IPS-18c (cell line): ENCODE measurements at regions not wholly inside any gene's neighbourhood (a gene's known extent, or its start where the extent isn't known, plus 50 kb on each side); places are given as distances from the start of the nearest gene placed in this dataset.

Experiments
- H3K4me3 ChIP-seq: 2 replicates; pipeline ENCODE4 v1.7.0; 2013; ENCODE audit warnings: low read depth, mild to moderate bottlenecking, low read length, moderate library complexity; ENCODE audit not compliant: insufficient read depth
- H3K9me3 ChIP-seq: one replicate; pipeline ENCODE4 v1.6.1; 2013; ENCODE audit warnings: mild to moderate bottlenecking, low read length, moderate library complexity; ENCODE audit not compliant: control insufficient read depth, insufficient read depth

DNA sequence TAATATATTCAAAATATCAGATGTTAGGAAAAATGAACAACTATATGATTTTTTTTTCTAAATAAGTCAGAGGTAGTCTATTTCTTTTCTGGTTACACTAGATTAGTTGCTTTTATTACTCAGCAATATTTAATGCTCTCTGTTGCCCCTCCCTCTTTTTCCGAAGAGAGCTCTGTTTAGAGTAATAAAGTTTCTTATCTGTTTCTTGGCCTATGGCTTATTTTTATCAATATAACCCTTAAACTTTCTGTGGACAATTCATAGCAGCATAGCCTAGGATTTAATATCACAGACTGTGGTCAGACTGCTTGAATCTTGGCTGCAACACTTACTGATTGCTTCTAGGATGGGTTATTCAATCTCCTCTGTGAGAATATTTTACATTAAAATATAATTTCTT, 2315.4 kb upstream of the AGA start:
- H3K9me3 ChIP-seq, result no peaks in the 10 kb centered on the region
- no peak overlapping the region for H3K4me3 ChIP-seq

DNA sequence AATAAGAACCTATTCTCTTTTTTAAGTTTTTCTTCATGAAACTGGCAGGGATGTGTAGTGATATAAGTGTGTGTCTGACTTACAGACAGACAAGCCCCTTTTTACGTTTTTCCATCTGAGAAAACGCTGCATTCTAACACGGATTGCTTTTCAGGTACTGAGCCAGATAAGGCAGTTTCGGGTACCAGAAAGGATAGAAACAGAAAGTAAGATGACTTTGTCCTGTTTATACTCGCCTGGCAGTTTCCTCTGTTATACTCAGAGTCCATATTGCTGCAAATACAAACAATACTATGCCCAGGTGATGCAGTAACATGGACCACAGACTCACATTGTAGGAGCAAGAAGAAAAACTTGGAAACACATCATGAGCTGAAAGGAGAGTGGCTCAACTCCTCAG, 2320.6 kb upstream of the AGA start:
- no peak overlapping the region for H3K4me3 ChIP-seq

DNA sequence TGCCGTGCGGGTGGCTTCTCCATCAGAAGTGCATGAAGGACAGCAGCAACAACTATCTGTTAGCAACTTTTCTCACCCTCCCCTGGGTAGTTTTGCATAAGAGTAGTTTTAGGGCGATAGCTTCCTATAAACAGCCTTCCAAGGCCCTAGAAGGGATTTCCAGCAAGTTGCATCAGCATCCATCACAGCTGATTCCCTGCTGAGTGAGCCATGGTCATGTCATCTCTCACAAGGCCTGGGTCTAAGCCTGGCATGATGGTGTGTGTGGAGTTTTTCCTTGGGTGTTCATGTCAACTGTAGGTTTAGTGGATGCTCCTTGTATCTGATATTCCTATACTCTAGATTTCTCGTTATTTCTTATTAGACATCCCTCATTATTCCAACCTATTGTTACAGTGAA, 2324.7 kb upstream of the AGA start:
- H3K9me3 ChIP-seq, result no peaks in the 10 kb centered on the region

More for the DNA sequence above, 2320.6 kb upstream of the AGA start:
- H3K9me3 ChIP-seq, result no peaks in the 10 kb centered on the region

DNA sequence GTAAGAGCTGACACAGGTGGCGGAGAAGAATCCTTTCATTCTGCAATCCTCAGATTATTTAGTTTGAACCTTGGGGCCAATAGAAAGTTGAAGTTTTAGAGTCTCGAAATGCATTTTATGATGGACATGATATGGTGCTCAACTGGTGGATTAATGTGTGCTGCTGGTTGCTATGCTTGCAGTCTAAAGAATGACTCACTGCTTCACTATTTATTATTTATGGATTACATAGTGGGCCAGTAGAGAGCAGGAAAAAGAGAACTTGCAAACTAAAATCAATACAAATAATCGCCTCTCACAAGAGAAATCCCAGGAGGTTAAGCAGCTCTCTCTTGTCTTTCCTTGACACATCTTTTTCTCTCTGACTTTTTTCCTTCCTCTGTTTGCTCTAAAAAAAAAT, 2326.8 kb upstream of the AGA start:
- H3K4me3 ChIP-seq, result no peak overlapping the region
- H3K9me3 ChIP-seq, result no peaks in the 10 kb centered on the region

More for the DNA sequence above, 2324.7 kb upstream of the AGA start:
- no peak overlapping the region for H3K4me3 ChIP-seq

DNA sequence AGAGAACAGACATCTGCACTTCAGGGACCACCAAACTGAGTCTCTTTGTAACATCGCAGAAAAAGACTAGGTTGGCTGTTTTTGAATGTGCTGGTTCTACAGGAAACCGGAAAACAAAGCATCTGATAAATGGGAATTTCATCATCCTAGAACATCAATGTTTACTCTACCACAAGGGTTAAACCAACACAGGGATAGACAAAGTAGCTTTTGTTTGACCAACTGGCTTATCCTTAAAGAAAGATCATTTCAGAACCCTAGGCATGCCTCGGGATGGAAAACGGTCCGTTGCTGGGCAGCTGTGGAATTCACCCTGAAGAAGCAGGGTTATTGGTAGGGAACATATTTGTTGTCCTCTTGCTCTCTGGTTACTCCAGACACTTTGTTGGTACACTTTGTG, 2355.5 kb upstream of the AGA start:
- H3K9me3 ChIP-seq, result no peaks in the 10 kb centered on the region
- H3K4me3 ChIP-seq, result no peak overlapping the region

DNA sequence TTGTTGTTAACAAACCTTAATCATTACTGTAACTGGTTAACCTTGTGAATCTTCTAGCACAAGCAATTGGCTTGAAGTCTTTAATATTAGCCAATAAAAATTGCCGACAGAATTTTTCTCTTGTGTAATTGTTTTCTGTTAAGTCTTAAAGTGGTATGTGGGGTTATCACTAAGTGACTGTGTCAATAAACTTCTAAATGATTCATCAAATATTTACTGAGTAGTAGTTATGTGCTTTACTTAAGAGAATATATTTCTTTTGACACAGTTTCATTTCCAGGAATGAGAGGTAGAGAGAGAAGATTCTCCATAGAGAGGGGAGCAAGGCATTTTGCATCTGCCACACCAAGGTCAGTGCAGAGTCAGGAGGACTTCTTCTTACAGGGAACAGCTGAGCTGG, 2361.6 kb upstream of the AGA start:
- Histone ChIP-seq H3K9me3 (no peaks in the 10 kb centered on the region), H3K4me3 (no peak overlapping the region)

DNA sequence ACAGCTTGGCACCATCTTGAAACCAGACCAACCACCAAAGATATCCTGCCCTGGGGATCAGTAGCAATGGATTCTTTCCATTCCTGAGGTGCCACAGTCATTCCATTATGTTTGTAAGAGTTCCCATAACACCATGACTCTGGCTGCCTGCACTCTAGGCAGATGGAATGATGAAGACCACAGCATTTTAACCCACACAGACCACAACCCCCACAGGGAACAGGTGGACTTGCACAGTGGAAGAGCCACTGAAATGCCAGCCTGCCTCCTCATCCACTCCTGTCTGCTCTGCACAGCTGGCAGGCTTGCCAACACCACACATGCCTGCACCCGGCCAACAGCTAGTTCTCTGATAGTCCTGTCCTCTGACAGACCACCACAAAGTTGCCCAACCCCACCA, 2362.2 kb upstream of the AGA start:
- H3K9me3 ChIP-seq, result no peaks in the 10 kb centered on the region
- no peak overlapping the region for H3K4me3 ChIP-seq

DNA sequence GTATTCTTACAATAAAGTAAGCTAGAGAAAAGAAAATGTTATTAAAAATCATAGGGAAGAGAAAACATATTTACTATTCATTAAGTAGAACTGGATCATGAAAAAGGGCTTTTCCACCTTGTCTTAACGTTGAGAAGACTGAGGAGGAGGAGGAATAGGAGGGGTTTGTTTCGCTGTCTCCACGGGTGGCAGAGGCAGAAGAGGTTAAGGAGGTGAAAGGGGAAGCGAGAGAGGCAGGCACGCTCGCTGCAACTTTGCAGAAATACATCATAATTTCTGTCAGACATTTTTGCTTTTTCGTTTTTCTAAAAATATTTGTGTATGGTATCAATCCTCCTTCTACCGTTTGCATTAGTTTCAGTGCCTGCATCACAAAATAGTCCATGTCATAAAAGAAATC, 2375.1 kb upstream of the AGA start:
- no peaks in the 10 kb centered on the region for H3K9me3 ChIP-seq
- H3K4me3 ChIP-seq, result no peak overlapping the region

DNA sequence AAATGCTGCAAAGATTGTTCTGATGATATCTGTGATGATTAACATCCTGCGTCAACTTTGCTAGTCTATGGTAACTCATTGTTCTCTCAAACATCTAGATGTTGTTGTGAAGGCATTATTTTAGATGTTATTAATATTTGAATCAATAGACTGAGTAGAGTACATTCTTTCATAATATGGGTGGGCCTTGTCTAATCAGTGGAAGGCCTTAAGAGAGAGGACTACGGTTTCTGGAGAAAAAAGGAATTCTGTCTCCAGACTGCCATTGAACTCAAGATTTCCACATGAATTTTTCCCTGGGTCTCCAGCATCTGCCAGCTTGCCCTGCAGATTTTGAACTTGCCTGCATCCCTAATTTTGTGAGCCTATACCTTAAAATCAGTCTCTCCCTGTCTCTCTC, 2381.1 kb upstream of the AGA start:
- Histone ChIP-seq H3K9me3 (no peaks in the 10 kb centered on the region), H3K4me3 (no peak overlapping the region)

DNA sequence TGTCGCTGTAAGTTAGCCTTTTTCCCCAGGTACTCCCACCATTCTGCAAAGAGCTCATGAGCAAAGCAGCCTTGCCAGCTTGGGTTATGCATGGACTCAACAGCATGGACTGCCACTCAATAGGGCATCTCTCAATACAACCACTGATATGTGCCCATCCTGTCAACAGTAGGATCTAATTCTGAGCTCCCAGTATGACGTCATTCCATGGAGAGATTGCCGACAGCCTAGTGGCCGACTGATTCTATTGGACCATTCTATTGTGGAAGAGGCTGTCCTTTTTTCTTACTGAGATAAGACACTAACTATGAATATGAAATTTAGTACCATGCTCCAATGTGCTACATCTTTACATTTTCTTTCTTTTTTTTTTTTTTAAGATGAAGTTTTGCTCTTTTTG, 2389.0 kb upstream of the AGA start:
- H3K4me3 ChIP-seq, result no peak overlapping the region
- H3K9me3 ChIP-seq, result no peaks in the 10 kb centered on the region

DNA sequence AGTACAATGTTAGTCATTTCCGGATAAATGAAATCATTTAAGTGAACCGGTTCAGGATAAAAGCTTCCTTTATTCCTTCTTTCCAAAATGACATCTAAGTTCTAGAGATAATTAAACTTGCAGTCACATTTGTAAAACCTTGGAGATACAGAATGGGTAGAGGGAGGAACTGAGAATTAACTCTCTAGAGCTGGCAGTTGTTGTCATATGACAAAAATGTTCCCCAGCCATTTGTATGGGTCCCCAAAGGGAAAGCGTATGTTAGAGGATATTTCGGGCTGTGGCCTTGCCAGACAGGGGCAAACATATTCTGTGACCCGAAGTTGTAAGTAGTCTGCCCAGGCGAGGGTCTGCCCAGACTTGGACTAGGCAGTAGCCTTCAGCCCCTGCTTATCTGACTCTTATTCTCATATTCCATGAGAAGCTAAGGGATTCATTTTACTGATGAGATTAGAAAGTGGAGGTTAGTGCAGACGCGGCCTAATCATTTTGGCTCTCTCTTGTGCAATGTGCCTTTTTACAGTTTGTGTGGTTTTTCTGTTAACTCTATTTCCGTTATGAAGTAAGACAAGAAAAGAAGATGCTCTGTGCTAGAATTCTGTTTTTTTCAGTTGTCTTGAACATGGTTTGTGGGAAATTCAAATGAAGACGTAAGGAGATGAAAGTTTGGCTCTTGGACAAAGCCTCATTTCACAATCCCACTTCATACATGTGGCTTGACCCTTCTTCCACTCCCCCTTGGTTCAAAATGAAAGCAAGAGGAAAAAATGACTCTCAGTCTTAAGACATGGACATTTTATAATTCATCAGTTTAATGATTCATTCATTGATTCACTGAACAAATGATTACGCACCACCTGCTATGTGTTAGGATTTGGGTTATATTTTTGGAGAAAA, 2394.2 kb upstream of the AGA start:
- Histone ChIP-seq H3K9me3 (no peaks in the 10 kb centered on the region), H3K4me3 (no peak overlapping the region)

DNA sequence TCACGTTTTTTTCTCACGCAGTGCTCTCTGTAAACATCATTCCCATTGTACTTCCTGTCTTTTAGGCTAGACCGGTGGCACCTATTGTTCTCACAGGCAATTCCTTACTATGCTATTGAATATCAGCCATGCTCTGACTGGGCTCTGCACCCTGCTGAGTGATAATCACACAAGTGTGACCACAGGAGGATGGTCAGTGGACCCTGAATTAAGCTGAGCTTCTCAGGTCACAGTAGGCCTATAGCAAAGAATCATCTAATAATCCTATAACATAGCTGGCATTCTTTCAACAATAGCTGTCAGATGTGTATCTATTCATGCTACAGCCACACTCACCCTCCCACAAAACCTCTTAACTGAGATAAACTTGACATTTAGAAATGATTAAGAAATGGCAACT, 2399.8 kb upstream of the TENM3 start:
- no peaks in the 10 kb centered on the region for H3K9me3 ChIP-seq
- no peak overlapping the region for H3K4me3 ChIP-seq

DNA sequence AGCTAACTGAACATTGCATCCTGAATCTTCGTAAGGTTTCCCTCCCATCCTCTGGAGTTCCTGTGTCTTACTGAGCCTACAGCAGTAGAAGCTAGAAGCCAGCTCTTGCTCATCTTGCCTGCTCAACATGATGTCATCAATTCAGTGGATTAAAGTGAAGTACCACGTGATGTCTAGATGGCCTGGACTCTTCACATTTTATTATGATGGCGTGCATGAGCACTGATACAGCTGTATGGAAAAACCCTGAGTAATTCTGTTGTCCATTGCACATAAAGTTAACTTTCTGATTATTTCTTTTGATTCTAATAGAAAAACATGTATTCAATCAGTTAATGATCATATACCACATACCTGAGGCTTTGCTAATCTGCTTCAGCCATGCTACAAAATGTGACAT, 2387.7 kb upstream of the TENM3 start:
- Histone ChIP-seq H3K4me3 (no peak overlapping the region), H3K9me3 (no peaks in the 10 kb centered on the region)

DNA sequence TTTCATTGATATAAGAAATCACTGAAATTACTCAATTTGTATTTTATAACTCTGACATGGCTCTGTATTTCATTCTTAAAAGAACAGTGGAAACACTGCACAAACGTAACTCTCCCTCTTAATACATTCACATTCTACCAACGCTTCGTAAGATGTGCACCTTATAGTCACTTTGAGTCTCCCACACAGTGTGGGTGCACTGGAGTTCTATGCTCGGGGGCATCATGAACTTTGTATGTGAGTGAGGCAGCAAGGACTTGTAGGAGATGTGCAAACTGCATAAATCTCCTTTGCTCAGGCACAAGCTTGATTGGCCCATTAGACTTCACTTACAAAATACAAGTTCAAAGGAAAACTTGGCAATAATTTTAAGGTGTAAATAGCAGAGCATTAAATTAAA, 2385.0 kb upstream of the TENM3 start:
- H3K9me3 ChIP-seq, result no peaks in the 10 kb centered on the region
- H3K4me3 ChIP-seq, result no peak overlapping the region

DNA sequence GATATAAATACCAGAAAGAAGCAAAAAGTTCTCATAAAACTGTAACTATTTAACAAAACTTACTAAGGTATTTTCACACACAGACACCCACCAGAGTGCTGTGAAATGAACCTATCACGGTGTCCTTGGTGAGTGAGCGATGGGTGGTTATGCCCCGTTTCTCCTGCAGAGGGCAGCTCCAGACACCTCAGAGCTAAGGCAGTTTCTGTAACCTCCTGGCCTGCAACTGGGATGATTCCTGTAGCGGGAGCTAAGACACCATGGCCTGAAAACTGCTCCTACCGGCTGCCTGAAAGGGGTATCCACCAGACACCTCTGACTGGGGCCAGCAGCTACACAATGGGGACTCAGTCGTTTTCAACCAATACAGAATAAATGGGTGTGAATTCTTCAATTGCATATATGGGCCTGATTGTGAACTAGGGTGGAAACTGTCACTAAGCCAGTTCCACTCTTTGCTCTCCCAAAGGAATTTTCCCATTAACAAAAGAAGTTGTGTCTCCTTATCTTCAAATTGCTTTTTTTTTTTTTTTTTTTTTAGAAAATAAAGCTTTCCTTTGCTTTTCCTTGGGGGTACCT, 2375.8 kb upstream of the TENM3 start:
- Histone ChIP-seq H3K9me3 (no peaks in the 10 kb centered on the region), H3K4me3 (no peak overlapping the region)

DNA sequence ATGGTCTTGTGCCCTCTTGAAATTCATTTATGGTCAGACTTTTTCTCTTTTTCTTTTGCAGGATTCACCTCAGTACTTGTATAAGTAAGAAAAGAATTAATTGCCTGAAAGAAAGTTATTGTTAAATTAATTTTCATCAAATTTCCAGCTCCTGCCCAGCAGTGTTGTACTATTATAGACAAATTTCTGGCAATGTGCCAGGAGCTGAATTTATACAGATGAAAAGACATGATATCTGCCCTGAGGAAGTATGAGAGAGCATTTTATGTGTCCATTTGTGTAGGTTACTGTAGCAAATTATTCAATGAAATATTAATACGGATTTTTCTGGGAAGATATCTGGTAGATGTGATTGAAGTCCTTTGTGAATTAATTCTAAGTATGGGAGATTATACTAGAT, 2371.5 kb upstream of the TENM3 start:
- Histone ChIP-seq H3K9me3 (no peaks in the 10 kb centered on the region), H3K4me3 (no peak overlapping the region)

DNA sequence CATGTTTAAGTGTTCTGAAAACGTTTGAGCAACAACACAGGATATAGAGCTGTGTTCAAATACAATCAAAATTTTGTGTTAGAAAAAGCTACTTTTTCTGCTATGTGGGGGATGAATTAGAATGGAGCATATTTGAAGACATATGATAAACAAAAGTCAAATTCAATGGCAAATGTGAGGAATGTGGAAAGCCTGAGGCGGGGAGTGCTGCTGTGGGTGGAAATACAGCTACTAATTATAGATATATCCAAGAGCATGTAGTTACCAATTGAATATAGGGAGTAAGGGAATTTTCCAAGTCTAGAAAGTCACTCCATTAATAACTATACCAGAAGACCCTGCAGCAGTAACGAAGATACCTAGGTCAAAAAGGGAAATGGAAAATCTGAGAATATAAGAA, 2370.4 kb upstream of the TENM3 start:
- no peak overlapping the region for H3K4me3 ChIP-seq
- H3K9me3 ChIP-seq, result no peaks in the 10 kb centered on the region

DNA sequence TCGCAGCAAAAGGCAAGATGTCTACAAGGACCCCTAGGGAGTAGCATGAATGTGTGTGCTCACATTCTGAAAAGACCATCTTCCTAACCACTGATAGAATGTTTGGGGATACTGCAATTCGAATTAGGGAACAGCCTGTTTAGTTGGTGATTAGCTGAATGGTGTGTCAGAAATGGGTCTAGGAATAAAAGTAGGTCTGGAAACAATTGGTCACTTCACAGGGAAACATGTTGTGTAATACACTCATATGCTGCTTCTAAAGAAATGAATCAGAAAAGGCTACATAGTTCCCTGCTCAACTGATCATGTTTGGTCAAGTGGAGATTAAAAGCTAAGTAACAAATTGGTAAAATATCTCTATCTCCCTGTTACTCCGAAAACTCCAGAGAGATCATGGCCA, 2362.4 kb upstream of the TENM3 start:
- Histone ChIP-seq H3K9me3 (no peaks in the 10 kb centered on the region), H3K4me3 (no peak overlapping the region)
